GM23248 (cell line): ENCODE measurements at regions not wholly inside any gene's neighbourhood (a gene's known extent, or its start where the extent isn't known, plus 50 kb on each side); places are given as distances from the start of the nearest gene placed in this dataset.

ENCODE experiments used
- EZH2 ChIP-seq: fragments of 200-600 bp; sonication (generic); IDR thresholded peaks from 2 replicates; pipeline ENCODE4 v1.6.1; 2018; ENCODE audit warnings: antibody characterized with exemption, mild to moderate bottlenecking; ENCODE audit not compliant: insufficient read depth, poor library complexity, severe bottlenecking
- EZH2phosphoT487 ChIP-seq: fragments of 200-600 bp; sonication (generic); IDR thresholded peaks from 2 replicates; pipeline ENCODE4 v1.6.1; 2018; ENCODE audit warnings: antibody characterized with exemption, moderate library complexity, mild to moderate bottlenecking, low read depth; ENCODE audit not compliant: insufficient read depth

GRCh38 chr17:63361182-63361581, 84.9 kb downstream of the CYB561 start:
- TF ChIP-seq EZH2, result no peak
- TF ChIP-seq EZH2phosphoT487, result no peak
